Stimulated activated CD8-positive, alpha-beta memory T cell treated with anti-CD3 and anti-CD28 coated beads, Interleukin-15, amount 100 ng/mL, for 4 hours (primary cell): ENCODE measurements at regions not wholly inside any gene's neighbourhood (a gene's known extent, or its start where the extent isn't known, plus 50 kb on each side); places are given as distances from the start of the nearest gene placed in this dataset.
"Not testable (repeated sequence)": the region's sequence is repeated elsewhere in the genome, so short reads cannot be mapped to it uniquely, and the experiment has no call there.

Source experiments
- DNase-seq, 2 donors: peaks; one replicate each; pipeline ENCODE4 v3.0.0-alpha.2; 2020; ENCODE audit warnings: low read depth in 2 of 2

DNA sequence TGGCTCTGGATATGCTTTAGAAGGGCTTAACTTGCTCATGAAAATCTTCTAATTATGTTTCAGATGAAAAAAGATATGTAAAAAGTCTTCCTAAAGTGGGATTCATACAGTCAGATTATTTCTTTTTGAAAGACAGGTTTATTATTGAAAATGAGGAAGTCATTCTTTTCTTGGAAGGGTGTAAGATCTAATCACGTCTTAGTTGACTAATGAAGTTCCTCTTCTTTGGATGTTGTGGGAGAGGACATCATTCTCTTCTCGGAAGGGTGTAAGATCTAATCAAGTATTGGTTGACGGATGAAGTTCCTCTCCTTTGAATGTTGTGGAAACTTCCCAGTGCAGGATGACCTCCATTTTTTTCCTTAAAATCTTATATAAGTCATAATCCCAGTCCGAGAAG lies 74.9 kb downstream of the ALG10 start:
- no peak for DNase-seq

GRCh38 chr12:34105392-34105933 lies 83.2 kb downstream of the ALG10 start:
- no peak for DNase-seq

DNA sequence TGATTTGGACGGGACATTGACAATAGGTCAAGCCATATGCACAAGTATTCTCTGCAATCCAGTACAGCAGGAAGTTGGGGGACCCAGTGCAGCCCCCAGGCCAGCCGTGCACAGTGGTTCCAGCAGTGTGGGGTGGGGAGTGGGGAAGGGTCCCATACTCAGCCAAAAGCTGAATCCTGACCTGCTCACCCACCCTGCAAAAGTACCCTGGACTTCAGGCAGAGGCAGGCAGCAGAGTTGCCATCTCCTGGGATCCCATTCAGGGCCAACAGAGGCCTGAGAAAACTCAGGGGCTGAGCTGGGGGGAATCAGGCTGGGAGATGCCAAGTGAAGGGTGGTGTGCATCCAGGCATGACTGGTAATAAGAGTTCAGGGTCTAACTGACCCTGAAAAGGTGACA lies 83.9 kb downstream of the ALG10 start:
- DNase-seq, result no peak

GRCh38 chr12:34107016-34107415 lies 84.7 kb downstream of the ALG10 start:
- DNase-seq, result no peak

DNA sequence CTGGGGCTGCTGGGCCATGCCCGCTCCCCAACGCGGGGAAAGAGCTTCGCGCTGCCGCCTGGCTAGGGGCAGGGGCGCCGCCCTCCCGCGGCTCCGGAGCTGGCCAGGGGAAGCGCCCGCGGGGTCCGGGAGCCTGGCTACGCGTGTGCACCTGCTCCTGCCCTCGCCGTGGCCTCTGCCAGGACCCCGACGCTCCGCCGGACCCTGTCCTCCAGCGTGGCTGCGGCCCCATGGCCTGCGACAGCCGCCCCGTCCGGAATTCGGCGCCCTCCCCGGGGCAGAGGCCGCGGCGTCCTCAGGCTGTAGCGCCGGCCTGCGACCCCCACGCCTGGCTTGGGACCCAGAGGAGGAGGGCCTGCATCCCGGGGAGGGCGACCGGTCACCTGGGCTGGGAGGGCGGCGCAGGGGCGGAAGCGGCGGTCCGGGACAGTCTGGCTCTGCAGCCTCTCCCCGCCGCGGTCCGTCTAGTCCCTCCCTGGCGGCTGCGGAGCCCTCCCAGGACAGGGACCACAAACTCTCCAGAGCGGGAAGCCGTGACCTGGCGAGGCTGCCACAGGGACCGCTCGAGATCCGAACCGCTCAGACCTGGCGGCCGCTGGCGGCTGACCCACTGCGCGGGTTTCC lies 85.6 kb downstream of the ALG10 start:
- no peak for DNase-seq

DNA sequence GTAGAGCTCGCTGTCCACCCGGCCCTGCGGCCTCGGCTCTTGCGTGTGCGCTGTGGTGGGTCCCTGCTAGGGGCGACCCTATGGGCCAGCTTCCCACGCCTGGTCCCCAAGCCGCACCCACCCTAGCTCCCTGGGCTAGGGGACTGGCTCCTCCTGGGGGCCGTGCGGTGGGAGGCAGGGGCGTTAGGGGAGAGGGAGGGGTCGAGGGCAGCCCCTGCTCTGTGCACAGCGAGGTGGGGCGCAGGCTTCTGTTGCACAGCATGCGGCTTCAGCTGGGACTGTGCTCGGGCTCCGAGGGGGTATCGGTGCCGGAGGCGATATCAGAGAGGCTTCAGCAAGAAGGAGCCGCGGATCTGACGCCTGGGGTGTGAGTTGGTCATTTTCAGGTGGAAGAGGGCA lies 86.1 kb downstream of the ALG10 start:
- no peak for DNase-seq

GRCh38 chr12:34108967-34109366 lies 86.7 kb downstream of the ALG10 start:
- DNase-seq, result no peak

DNA sequence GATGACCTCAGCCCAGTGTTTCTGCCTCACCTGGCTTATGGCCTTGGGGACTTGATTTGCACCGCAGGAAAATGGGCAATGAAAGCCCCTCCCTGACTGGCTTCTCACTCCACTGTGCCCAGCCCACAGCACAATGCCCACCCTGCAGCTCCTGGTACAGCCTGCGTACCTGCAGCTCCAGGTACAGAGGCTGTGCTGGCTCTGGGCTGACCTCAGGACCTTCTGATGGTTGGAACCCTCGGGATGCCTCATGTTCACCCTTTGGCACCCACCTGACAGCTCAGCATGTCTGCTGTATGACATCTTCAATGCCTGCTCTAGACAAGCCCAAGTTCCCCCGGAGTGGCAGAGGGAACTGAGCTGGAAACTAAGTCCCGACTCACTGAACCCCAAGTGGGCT lies 87.1 kb downstream of the ALG10 start:
- no peak for DNase-seq

GRCh38 chr12:34109909-34110531 lies 87.7 kb downstream of the ALG10 start:
- not testable (repeated sequence) for DNase-seq

DNA sequence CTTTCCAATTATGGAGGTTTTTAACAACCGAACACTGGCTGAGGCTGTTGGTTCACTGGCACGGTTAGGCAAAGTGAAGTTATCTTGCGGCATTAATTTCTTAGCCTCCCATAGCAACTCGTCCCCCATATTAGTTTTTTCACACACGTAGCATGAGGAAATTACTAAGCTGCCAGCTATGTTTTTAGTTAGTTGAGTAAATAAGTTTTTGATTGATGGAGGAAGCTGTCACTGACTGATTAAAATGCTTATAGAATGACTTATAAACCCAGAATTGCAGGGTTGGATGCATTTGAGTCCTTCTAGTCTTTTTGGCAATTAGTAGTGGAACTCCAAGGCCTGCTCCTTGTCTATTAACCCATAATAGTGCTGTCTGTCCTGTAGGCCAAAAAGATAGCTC lies 97.1 kb downstream of the ALG10 start:
- DNase-seq, result no peak

DNA sequence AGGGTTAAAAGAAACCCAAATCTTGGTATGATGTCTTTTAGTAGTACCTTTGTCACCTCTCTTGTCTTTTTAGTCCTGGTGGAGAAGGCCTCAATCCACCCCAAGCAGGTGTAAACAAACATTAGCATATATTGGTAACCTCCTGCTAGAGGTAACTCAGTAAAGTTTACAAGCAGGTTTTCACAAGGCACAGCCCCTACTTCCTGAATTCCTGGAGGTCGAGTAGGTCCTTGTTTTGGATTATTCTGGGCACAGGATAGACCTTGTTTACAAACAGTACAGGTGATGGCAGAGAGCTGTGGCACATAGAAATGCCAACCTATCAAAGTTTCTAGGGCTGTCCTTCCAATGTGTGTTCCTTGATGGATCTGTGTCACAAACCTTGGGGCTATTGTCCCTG lies 99.1 kb downstream of the ALG10 start:
- DNase-seq, result no peak

DNA sequence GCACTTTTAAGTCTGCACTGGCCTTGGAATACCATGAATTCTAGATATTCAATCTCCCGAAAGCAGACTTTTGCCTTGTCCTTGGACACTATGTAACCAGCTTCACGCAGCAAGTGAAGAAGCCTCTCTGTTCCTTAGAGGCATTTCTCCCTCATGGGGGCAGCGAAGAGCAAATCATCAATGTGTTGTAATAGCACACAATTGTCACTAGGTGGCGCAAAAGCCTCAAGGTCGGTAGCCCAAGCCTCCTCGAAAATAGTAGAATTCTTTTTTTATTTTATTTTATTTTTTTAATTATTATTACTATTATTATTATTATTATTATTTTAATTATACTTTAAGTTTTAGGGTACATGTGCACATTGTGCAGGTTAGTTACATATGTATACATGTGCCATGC lies 100.8 kb downstream of the ALG10 start:
- DNase-seq, result not testable (repeated sequence)

- no peak for DNase-seq
Measured at GRCh38 chr12:34124608-34125007, 102.3 kb downstream of the ALG10 start.

DNA sequence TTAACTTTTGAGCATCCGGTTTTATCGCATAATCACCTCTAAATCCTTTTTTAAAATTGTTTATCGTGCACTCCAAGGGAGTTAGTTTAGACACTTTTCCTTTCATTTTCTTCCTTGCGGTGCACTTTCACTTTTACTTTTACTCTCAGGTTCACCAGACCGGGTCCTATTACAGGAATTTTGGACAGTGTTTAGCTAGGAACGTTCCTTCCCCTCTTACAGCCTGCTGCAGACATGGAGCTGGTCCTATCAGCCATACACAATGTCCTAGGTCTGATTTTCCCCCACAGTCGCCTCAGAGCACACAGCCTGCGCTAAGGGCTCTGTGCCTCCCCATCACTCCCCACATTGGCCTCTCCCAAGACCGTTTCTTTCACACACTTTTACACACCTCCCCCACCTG lies 103.9 kb downstream of the ALG10 start:
- no peak for DNase-seq

DNA sequence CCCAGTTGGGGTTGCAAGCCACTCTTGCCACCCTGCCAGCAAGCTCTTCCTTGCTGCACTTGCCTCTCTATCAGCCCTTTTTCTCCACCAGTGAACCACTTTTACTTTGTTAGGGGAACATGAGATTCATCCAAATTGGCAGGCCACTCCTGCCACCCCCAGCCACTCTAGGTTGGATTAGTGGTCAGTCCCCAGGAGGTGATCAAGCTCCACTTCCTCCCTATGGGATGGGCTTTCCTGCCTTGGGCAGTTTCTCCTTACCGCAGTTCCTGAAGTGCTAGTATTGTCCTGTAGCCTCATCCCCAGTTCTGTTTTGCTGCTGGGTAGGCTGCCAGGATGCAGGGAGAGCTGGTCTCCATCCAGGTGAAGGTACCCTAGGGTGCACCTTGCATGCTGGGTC lies 104.5 kb downstream of the ALG10 start:
- no peak for DNase-seq

DNA sequence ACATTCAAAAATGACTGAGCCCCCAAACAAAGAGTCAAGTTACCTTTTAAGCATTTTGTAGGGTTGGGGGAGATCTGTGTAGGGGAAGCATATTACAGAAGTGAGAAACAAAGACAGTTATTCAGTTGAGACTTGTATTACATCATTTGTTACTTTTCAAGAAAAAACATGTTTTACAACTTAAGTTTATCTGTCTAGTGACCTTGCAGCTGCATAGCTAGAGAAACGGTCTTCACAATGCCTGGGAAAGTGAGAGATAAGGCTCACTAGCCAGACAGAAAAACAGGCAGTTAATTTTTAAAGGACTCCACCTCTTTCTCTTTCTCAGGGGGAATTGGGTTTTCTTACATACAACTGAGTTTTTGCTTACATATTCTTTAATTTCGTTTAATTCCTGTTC lies 105.1 kb downstream of the ALG10 start:
- DNase-seq, result not testable (repeated sequence)

GRCh38 chr12:34142430-34142829 lies 120.1 kb downstream of the ALG10 start:
- no peak for DNase-seq

DNA sequence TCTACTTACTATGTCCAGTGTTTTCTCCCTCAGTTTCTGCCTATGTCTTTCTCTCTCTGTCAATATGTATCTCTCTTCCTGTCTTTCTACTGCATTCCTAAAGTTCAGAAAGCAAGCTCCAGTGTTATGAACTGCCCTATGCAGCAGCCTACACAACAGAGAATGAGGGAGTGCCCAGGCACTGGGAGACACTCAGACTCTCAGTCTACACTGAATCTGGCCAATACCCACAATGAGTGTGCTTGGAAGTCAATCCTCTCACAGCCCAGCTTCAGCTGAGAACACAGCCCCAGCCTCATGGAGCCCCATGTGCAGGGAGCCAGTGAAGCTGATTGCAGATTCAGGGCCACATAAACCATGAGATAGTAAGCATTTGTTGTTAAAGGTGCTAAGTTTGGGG lies 128.7 kb downstream of the ALG10 start:
- no peak for DNase-seq

DNA sequence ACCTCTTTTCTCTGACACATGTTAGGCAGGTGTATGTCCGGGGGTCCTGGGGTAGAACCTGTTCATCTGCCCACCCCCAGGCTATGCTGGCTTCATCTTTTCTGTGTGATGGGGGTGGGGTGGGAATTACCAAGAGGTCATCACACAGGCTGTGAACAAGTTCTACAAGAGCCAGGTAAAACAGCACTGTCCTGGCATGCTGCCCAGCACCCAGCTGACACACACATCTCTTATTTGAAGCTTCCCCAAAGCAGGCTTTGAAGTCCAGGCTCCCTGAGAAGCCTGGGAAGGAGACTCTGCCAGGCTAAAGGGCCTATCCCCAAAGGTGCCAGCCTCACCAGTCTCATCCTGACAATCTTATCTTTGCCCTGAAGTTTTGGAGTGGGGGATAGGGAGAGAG lies 141.1 kb downstream of the ALG10 start:
- no peak for DNase-seq

- DNase-seq, result no peak
Measured at GRCh38 chr12:34166427-34167060, 144.2 kb downstream of the ALG10 start.

DNA sequence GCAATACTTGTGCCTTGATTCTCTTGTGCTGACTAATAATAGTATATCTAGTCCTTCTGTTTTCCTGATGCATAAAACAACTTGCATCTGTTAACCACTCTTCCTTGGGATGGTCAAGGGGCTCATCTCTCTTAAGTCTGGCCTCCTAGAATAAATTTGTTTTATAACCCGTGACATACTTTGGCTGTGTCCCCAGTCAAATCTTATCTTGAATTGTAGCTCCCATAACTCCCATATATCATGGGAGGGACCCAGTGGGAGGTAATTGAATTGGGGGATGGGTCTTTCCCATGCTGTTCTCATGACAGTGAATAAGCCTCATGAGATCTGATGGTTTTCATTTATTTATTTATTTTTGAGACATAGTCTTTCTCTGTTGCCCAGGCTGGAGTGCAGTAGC lies 146.2 kb downstream of the ALG10 start:
- DNase-seq, result not testable (repeated sequence)

- no peak for DNase-seq
Measured at GRCh38 chr12:34186492-34186891, 164.2 kb downstream of the ALG10 start.

GRCh38 chr12:34188974-34189373 lies 166.7 kb downstream of the ALG10 start:
- no peak for DNase-seq
